CD4-positive, alpha-beta T cell (primary cell): ENCODE measurements at regions not wholly inside any gene's neighbourhood (a gene's known extent, or its start where the extent isn't known, plus 50 kb on each side); places are given as distances from the start of the nearest gene placed in this dataset.

Experiments used
- ATAC-seq: fragments of 200-7000 bp; cut with Tn5 transposase; one replicate; pipeline ENCODE4 v1.10.0; 2022; ENCODE audit warnings: mild to moderate bottlenecking; ENCODE audit not compliant: poor library complexity
- CTCF ChIA-PET: fragments of 350-600 bp; sonication (Branson Sonifier 250); formaldehyde crosslinking; loops from one replicate; lab custom pipeline; 2021; ENCODE audit warnings: antibody characterized with exemption, inconsistent platforms; lab: Charles Lee
- POLR2A ChIA-PET: fragments of 350-600 bp; sonication (Branson Sonifier 250); formaldehyde crosslinking; loops from one replicate; lab custom pipeline; 2021; ENCODE audit warnings: antibody characterized with exemption, inconsistent platforms; lab: Charles Lee
- DNase-seq, 14 experiments: peaks; one replicate each; pipeline ENCODE4 v3.0.0-alpha.2; 2013 to 2020; ENCODE audit warnings: mixed read lengths in 2 of 14
- H3K27ac ChIP-seq, 2 donors: one replicate each; pipeline versions ENCODE4 v1.5.1 to v1.7.0; 2013; ENCODE audit warnings: low read length in 2 of 2, low read depth in 1 of 2, mild to moderate bottlenecking in 1 of 2
- H3K27me3 ChIP-seq, 2 experiments: 1 replicate in 1 of 2; 2 replicates in 1 of 2; pipeline versions ENCODE4 v1.6.1 to v1.7.0; 2013; ENCODE audit warnings: low read length in 2 of 2, control low read depth in 1 of 2, mild to moderate bottlenecking in 1 of 2, moderate library complexity in 1 of 2; ENCODE audit not compliant: insufficient read depth in 2 of 2, control insufficient read depth in 1 of 2
- H3K36me3 ChIP-seq: one replicate; pipeline ENCODE4 v1.6.1; 2013; ENCODE audit warnings: low read length, control low read depth; ENCODE audit not compliant: insufficient read depth
- H3K4me1 ChIP-seq: one replicate; pipeline ENCODE4 v1.6.1; 2013; ENCODE audit warnings: low read length, control low read depth; ENCODE audit not compliant: insufficient read depth
- H3K4me3 ChIP-seq: one replicate; pipeline ENCODE4 v1.5.1; 2013; ENCODE audit warnings: mild to moderate bottlenecking, low read length, moderate library complexity
- H3K9me3 ChIP-seq, 2 experiments: 1 replicate in 1 of 2; 2 replicates in 1 of 2; pipeline versions ENCODE4 v1.6.1 to v1.7.0; 2013; ENCODE audit warnings: low read length in 2 of 2, mild to moderate bottlenecking in 2 of 2, control low read depth in 1 of 2, moderate library complexity in 1 of 2; ENCODE audit not compliant: control insufficient read depth in 1 of 2, insufficient read depth in 1 of 2
- H3K27ac Mint-ChIP-seq: one replicate; pipeline ENCODE4 v1.8.0; 2020; ENCODE audit warnings: mixed read lengths
- H3K27me3 Mint-ChIP-seq: one replicate; pipeline ENCODE4 v1.8.0; 2021; ENCODE audit warnings: mixed read lengths
- H3K36me3 Mint-ChIP-seq: one replicate; pipeline ENCODE4 v1.8.0; 2021; ENCODE audit warnings: low read depth, mixed read lengths
- H3K4me1 Mint-ChIP-seq: one replicate; pipeline ENCODE4 v1.8.0; 2021; ENCODE audit warnings: low read depth, mixed read lengths
- H3K4me3 Mint-ChIP-seq: one replicate; pipeline ENCODE4 v1.8.0; 2020; ENCODE audit warnings: mild to moderate bottlenecking, mixed read lengths
- H3K9me3 Mint-ChIP-seq: one replicate; pipeline ENCODE4 v1.8.0; 2020; ENCODE audit warnings: mixed read lengths
- CTCF ChIP-seq: fragments of 200-600 bp; IDR thresholded peaks from one replicate; pipeline ENCODE4 v1.8.0; 2022; ENCODE audit warnings: antibody characterized with exemption, mild to moderate bottlenecking
- intact Hi-C, 2 experiments: fragments of 100-400 bp; cut with DNase I in 1 of 2; cut with micrococcal nuclease in 1 of 2; formaldehyde crosslinking; loops; one replicate each; pipeline versions ENCODE4 v1.15.1 to v1.9.0; 2023 to 2025; cut with DNase I, micrococcal nuclease

- Mint-ChIP-seq H3K36me3 (no peaks in the 10 kb centered on the region), H3K4me3 (no peak overlapping the region), H3K27me3 (peaks cover 4% of the 10 kb centered on the region), H3K9me3 (no peaks in the 10 kb centered on the region), H3K27ac (no peak overlapping the region), H3K4me1 (no peaks in the 10 kb centered on the region)
- POLR2A ChIA-PET, result no interaction called here
- CTCF ChIA-PET, result no interaction called here
- Histone ChIP-seq H3K27ac (no peak overlapping the region), H3K27me3 (no peaks in the 10 kb centered on the region), H3K4me1 (no peaks in the 10 kb centered on the region), H3K36me3 (no peaks in the 10 kb centered on the region), H3K4me3 (no peak overlapping the region), H3K9me3 (peaks cover 0 to 31% of the 10 kb centered on the region in 2 experiments)
- ATAC-seq (no peak), DNase-seq (no peak)
- TF ChIP-seq CTCF, result no peak
- intact Hi-C loops, result no loop called here
These were observed 835.9 kb downstream of the GALR1 start for GRCh38 chr18:78085241-78086185.

DNA sequence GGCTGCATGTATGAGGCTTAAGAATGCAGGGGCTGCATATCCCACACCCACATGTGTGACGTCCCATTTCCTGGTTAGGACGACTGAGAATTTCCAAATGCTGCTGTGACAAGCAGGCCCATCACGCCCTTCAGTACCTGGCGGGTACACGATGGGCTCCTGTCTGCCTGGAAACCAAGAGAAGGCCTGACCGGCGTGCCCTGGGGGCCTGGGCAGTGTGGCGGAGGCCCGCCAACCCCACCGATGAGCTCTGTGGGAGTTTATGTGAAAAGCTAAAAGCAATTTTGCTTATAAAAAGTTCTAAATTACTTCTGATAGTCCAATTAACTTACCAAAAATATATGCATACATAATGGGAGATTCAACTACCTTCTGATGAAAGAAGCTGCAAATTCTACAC is 837.3 kb downstream of the GALR1 start:
- no peaks in the 10 kb centered on the region for H3K36me3 Mint-ChIP-seq
- no peaks in the 10 kb centered on the region for H3K9me3 Mint-ChIP-seq
- intact Hi-C loops, result no loop called here
- peaks cover 0 to 32% of the 10 kb centered on the region in 2 experiments for H3K9me3 ChIP-seq
- H3K27me3 Mint-ChIP-seq, result peaks cover 4% of the 10 kb centered on the region
- CTCF ChIA-PET, result no interaction called here
- no peak for TF ChIP-seq CTCF
- no peaks in the 10 kb centered on the region for H3K4me1 Mint-ChIP-seq
- POLR2A ChIA-PET, result no interaction called here
- no peaks in the 10 kb centered on the region for H3K27me3 ChIP-seq
- DNase-seq (no peak), ATAC-seq (no peak)
- no peak overlapping the region for H3K27ac ChIP-seq
- H3K4me1 ChIP-seq, result no peaks in the 10 kb centered on the region
- H3K4me3 Mint-ChIP-seq, result no peak overlapping the region
- H3K27ac Mint-ChIP-seq, result no peak overlapping the region
- H3K4me3 ChIP-seq, result no peak overlapping the region
- no peaks in the 10 kb centered on the region for H3K36me3 ChIP-seq

DNA sequence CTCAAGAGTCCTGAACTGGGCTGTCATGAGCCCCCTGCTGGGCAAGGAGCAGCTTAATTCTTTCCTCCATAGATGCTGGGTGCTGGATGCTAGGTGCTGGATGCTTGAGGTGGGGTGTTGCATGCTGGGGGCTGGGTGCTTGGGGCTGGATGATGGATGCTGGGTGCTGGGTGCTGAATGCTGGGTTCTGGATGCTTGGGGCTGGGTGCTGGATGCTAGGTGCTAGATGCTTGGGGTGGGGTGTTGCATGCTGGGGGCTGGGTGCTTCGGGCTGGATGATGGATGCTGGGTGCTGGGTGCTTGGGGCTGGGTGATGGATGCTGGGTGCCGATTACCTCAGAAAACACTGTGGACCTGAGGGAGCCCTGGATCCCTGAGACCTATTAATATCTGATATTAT is 837.7 kb downstream of the GALR1 start:
- no peaks in the 10 kb centered on the region for H3K4me1 ChIP-seq
- Mint-ChIP-seq H3K4me1 (no peaks in the 10 kb centered on the region), H3K9me3 (no peaks in the 10 kb centered on the region), H3K4me3 (no peak overlapping the region), H3K27ac (no peak overlapping the region), H3K36me3 (no peaks in the 10 kb centered on the region), H3K27me3 (peaks cover 4% of the 10 kb centered on the region)
- ChIA-PET POLR2A (no interaction called here), CTCF (no interaction called here)
- H3K4me3 ChIP-seq, result no peak overlapping the region
- H3K36me3 ChIP-seq, result no peaks in the 10 kb centered on the region
- no peak for TF ChIP-seq CTCF
- H3K27ac ChIP-seq, result no peak overlapping the region
- no peaks in the 10 kb centered on the region for H3K27me3 ChIP-seq
- ATAC-seq (no peak), DNase-seq (no peak)
- peaks cover 0 to 33% of the 10 kb centered on the region in 2 experiments for H3K9me3 ChIP-seq
- intact Hi-C loops, result no loop called here
